Activated CD4-positive, alpha-beta memory T cell treated with anti-CD3 and anti-CD28 coated beads for 36 hours (primary cell): ENCODE measurements at regions not wholly inside any gene's neighbourhood (a gene's known extent, or its start where the extent isn't known, plus 50 kb on each side); places are given as distances from the start of the nearest gene placed in this dataset.
"Not testable (repeated sequence)": the region's sequence is repeated elsewhere in the genome, so short reads cannot be mapped to it uniquely, and the experiment has no call there.

Experiments
- CTCF ChIA-PET: fragments of 350-600 bp; sonication (Branson Sonifier 250); formaldehyde crosslinking; loops from one replicate; lab custom pipeline; 2021; ENCODE audit warnings: antibody characterized with exemption, inconsistent platforms; lab: Charles Lee
- POLR2A ChIA-PET: fragments of 350-600 bp; sonication (Branson Sonifier 250); formaldehyde crosslinking; loops from one replicate; lab custom pipeline; 2021; ENCODE audit warnings: antibody characterized with exemption; lab: Charles Lee
- DNase-seq: peaks from one replicate; pipeline ENCODE4 v3.0.0-alpha.2; 2020
- H3K27ac Mint-ChIP-seq: one replicate; pipeline ENCODE4 v1.8.0; 2021; ENCODE audit warnings: mixed read lengths
- H3K27me3 Mint-ChIP-seq: one replicate; pipeline ENCODE4 v1.8.0; 2021; ENCODE audit warnings: mixed read lengths
- H3K36me3 Mint-ChIP-seq: one replicate; pipeline ENCODE4 v1.8.0; 2021; ENCODE audit warnings: mixed read lengths
- H3K4me1 Mint-ChIP-seq: one replicate; pipeline ENCODE4 v1.8.0; 2021; ENCODE audit warnings: low read depth, mixed read lengths
- H3K4me3 Mint-ChIP-seq: one replicate; pipeline ENCODE4 v1.8.0; 2021; ENCODE audit warnings: mild to moderate bottlenecking, mixed read lengths
- H3K9me3 Mint-ChIP-seq: one replicate; pipeline ENCODE4 v1.8.0; 2021; ENCODE audit warnings: mixed read lengths
- intact Hi-C: fragments of 100-400 bp; cut with micrococcal nuclease; formaldehyde crosslinking; loops from one replicate; pipeline ENCODE4 v1.15.1; 2023

- Mint-ChIP-seq H3K9me3 (peaks cover 26% of the 10 kb centered on the region), H3K36me3 (peaks cover 4% of the 10 kb centered on the region), H3K27ac (no peak overlapping the region), H3K4me3 (no peak overlapping the region), H3K27me3 (no peaks in the 10 kb centered on the region), H3K4me1 (no peaks in the 10 kb centered on the region)
- intact Hi-C loops = no loop called here
- ChIA-PET POLR2A (no interaction called here), CTCF (no interaction called here)
- DNase-seq = no peak
These were observed 126.1 kb downstream of the MYCN start for GRCh38 chr2:16066261-16067036.

- H3K27ac Mint-ChIP-seq, DNase-seq, CTCF ChIA-PET, H3K36me3 Mint-ChIP-seq, H3K4me3 Mint-ChIP-seq, POLR2A ChIA-PET, intact Hi-C loops, H3K27me3 Mint-ChIP-seq, H3K4me1 Mint-ChIP-seq: not testable (repeated sequence)
- peaks cover 26% of the 10 kb centered on the region for H3K9me3 Mint-ChIP-seq
These were observed 125.1 kb downstream of the MYCN start for GRCh38 chr2:16065272-16066069.

- no peak for DNase-seq
- Mint-ChIP-seq H3K9me3 (peaks cover 26% of the 10 kb centered on the region), H3K4me3 (no peak overlapping the region), H3K36me3 (peaks cover 4% of the 10 kb centered on the region), H3K4me1 (no peaks in the 10 kb centered on the region), H3K27me3 (no peaks in the 10 kb centered on the region), H3K27ac (no peak overlapping the region)
- intact Hi-C loops = no loop called here
- ChIA-PET CTCF (no interaction called here), POLR2A (no interaction called here)
These were observed 124.4 kb downstream of the MYCN start for GRCh38 chr2:16064745-16065144.

GRCh38 chr2:16063955-16064633 lies 123.7 kb downstream of the MYCN start:
- Mint-ChIP-seq H3K27ac (no peak overlapping the region), H3K9me3 (peaks cover 26% of the 10 kb centered on the region), H3K4me1 (no peaks in the 10 kb centered on the region), H3K27me3 (no peaks in the 10 kb centered on the region), H3K36me3 (peaks cover 4% of the 10 kb centered on the region), H3K4me3 (no peak overlapping the region)
- intact Hi-C loops = no loop called here
- CTCF ChIA-PET = no interaction called here
- POLR2A ChIA-PET = no interaction called here
- DNase-seq = no peak

GRCh38 chr2:16063251-16063850 lies 123.0 kb downstream of the MYCN start:
- intact Hi-C loops = no loop called here
- CTCF ChIA-PET = no interaction called here

GRCh38 chr2:16062471-16063250 lies 122.3 kb downstream of the MYCN start:
- CTCF ChIA-PET = no interaction called here
- no peak for DNase-seq
- no peaks in the 10 kb centered on the region for H3K27me3 Mint-ChIP-seq
- intact Hi-C loops = no loop called here
- POLR2A ChIA-PET = no interaction called here
- no peak overlapping the region for H3K4me3 Mint-ChIP-seq
- H3K27ac Mint-ChIP-seq = no peak overlapping the region
- peaks cover 4% of the 10 kb centered on the region for H3K36me3 Mint-ChIP-seq
- H3K9me3 Mint-ChIP-seq = peaks cover 26% of the 10 kb centered on the region
- no peaks in the 10 kb centered on the region for H3K4me1 Mint-ChIP-seq

More at GRCh38 chr2:16063251-16063850, 123.0 kb downstream of the MYCN start:
- no peaks in the 10 kb centered on the region for H3K27me3 Mint-ChIP-seq
- H3K4me3 Mint-ChIP-seq = no peak overlapping the region
- peaks cover 4% of the 10 kb centered on the region for H3K36me3 Mint-ChIP-seq
- POLR2A ChIA-PET = no interaction called here
- H3K9me3 Mint-ChIP-seq = peaks cover 26% of the 10 kb centered on the region
- H3K27ac Mint-ChIP-seq = no peak overlapping the region
- H3K4me1 Mint-ChIP-seq = no peaks in the 10 kb centered on the region
- no peak for DNase-seq

- intact Hi-C loops = no loop called here
- H3K9me3 Mint-ChIP-seq = peaks cover 26% of the 10 kb centered on the region
- no peak overlapping the region for H3K4me3 Mint-ChIP-seq
- no peaks in the 10 kb centered on the region for H3K27me3 Mint-ChIP-seq
- no peak for DNase-seq
- POLR2A ChIA-PET = no interaction called here
- H3K27ac Mint-ChIP-seq = no peak overlapping the region
- CTCF ChIA-PET = no interaction called here
- peaks cover 4% of the 10 kb centered on the region for H3K36me3 Mint-ChIP-seq
- no peaks in the 10 kb centered on the region for H3K4me1 Mint-ChIP-seq
These were observed 121.3 kb downstream of the MYCN start for GRCh38 chr2:16061441-16062217.

GRCh38 chr2:16060936-16061338 lies 120.6 kb downstream of the MYCN start:
- no peaks in the 10 kb centered on the region for H3K4me1 Mint-ChIP-seq
- no peak overlapping the region for H3K27ac Mint-ChIP-seq
- H3K36me3 Mint-ChIP-seq = peaks cover 4% of the 10 kb centered on the region
- H3K4me3 Mint-ChIP-seq = no peak overlapping the region
- no peak for DNase-seq
- H3K9me3 Mint-ChIP-seq = peaks cover 26% of the 10 kb centered on the region
- ChIA-PET CTCF (no interaction called here), POLR2A (no interaction called here)
- H3K27me3 Mint-ChIP-seq = no peaks in the 10 kb centered on the region
- intact Hi-C loops = no loop called here

- POLR2A ChIA-PET = no interaction called here
- no peaks in the 10 kb centered on the region for H3K27me3 Mint-ChIP-seq
- peaks cover 26% of the 10 kb centered on the region for H3K9me3 Mint-ChIP-seq
- peaks cover 4% of the 10 kb centered on the region for H3K36me3 Mint-ChIP-seq
- no peaks in the 10 kb centered on the region for H3K4me1 Mint-ChIP-seq
- H3K4me3 Mint-ChIP-seq = no peak overlapping the region
- DNase-seq = no peak
- H3K27ac Mint-ChIP-seq = no peak overlapping the region
- CTCF ChIA-PET = no interaction called here
- intact Hi-C loops = no loop called here
These were observed 120.0 kb downstream of the MYCN start for GRCh38 chr2:16060125-16060935.

GRCh38 chr2:16059393-16060016 lies 119.2 kb downstream of the MYCN start:
- POLR2A ChIA-PET = no interaction called here
- no peak for DNase-seq
- intact Hi-C loops = no loop called here
- Mint-ChIP-seq H3K4me3 (no peak overlapping the region), H3K9me3 (peaks cover 25% of the 10 kb centered on the region), H3K4me1 (no peaks in the 10 kb centered on the region), H3K36me3 (peaks cover 4% of the 10 kb centered on the region), H3K27me3 (no peaks in the 10 kb centered on the region), H3K27ac (no peak overlapping the region)
- CTCF ChIA-PET = no interaction called here
